ENCODE measurements at regions not wholly inside any gene's neighbourhood (a gene's known extent, or its start where the extent isn't known, plus 50 kb on each side); places are given as distances from the start of the nearest gene placed in this dataset.

DNA sequence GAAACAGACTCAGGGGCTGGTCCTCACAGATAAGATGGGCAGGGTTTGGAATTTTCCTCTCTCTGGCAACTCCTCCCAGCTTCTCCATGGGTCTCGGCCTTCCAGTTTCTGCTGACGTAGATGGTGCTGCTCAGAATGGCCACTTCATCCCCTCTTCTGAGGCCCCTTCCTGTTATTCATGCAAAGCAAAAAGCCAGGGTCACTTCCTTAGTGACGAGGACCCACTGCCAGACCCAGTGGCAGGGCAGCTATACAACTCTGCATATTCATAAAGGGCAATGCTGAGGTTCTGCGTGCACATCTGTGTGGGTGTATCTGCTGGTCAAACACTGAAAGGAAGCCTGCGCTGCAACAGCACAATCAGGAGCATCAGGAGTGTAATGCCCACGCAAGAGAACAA, 108.8 kb downstream of the WSCD1 start:
- ATAC-seq = no peak
- H3K4me1 ChIP-seq = no peaks in the 10 kb centered on the region
- no peaks in the 10 kb centered on the region for H3K36me3 ChIP-seq
- TF ChIP-seq CTCF (IDR thresholded peaks at IDR 0.05) = no peak
- no peak overlapping the region for H3K27ac ChIP-seq
- DNase-seq = no peak
- intact Hi-C loops (cut with DNase I) = no loop called here
- H3K27me3 ChIP-seq = peaks cover 0 to 12% (median 0%) of the 10 kb centered on the region in 4 donors
- FAIRE-seq = no peak
- no peaks in the 10 kb centered on the region for H3K9me3 ChIP-seq
- H3K4me3 ChIP-seq = no peak overlapping the region
- WGBS, 2 donors = 62 to 67% methylated on average over 6 of the region's 6 CpGs

- no peak for FAIRE-seq
- intact Hi-C loops (cut with DNase I) = no loop called here
- Histone ChIP-seq H3K27me3 (peaks cover 0 to 12% (median 0%) of the 10 kb centered on the region in 4 donors), H3K27ac (peak overlapping the region in 1 of 4 donors; percentile 37), H3K4me1 (no peaks in the 10 kb centered on the region), H3K36me3 (no peaks in the 10 kb centered on the region), H3K4me3 (no peak overlapping the region), H3K9me3 (no peaks in the 10 kb centered on the region)
- no peak for DNase-seq
- WGBS, 2 donors = 67 to 86% methylated on average over 5 of the region's 5 CpGs
- TF ChIP-seq CTCF (IDR thresholded peaks at IDR 0.05) = no peak
- no peak for ATAC-seq
These were observed 107.9 kb downstream of the WSCD1 start for GRCh38 chr17:6177941-6178694.

All from pancreas (tissue), 10 donors.